Muscle of leg (tissue), 3 donors: ENCODE measurements at regions not wholly inside any gene's neighbourhood (a gene's known extent, or its start where the extent isn't known, plus 50 kb on each side); places are given as distances from the start of the nearest gene placed in this dataset.

Source experiments
- DNase-seq: peaks from one replicate; pipeline ENCODE4 v3.0.0; 2013
- H3K27ac ChIP-seq: one replicate; pipeline ENCODE4 v1.5.1; 2013; ENCODE audit warnings: mild to moderate bottlenecking, low read length, control low read depth
- H3K27me3 ChIP-seq: one replicate; pipeline ENCODE4 v1.6.1; 2013; ENCODE audit warnings: low read length; ENCODE audit not compliant: control insufficient read depth, insufficient read depth
- H3K36me3 ChIP-seq: one replicate; pipeline ENCODE4 v1.6.1; 2013; ENCODE audit warnings: low read length; ENCODE audit not compliant: control insufficient read depth, insufficient read depth
- H3K4me1 ChIP-seq: one replicate; pipeline ENCODE4 v1.6.1; 2013; ENCODE audit warnings: low read length; ENCODE audit not compliant: control insufficient read depth, insufficient read depth
- H3K4me3 ChIP-seq: one replicate; pipeline ENCODE4 v1.5.1; 2013; ENCODE audit warnings: low read length, control low read depth
- H3K9me3 ChIP-seq: replicated peaks from 2 replicates; pipeline ENCODE4 v1.6.1; 2013; ENCODE audit warnings: low read depth, low read length; ENCODE audit not compliant: control insufficient read depth
- WGBS: methylation state at CpG from one replicate; pipeline ENCODE4 v1.1.5; 2013; ENCODE audit warnings: missing lambda C conversion rate; ENCODE audit not compliant: insufficient coverage; 5-methylcytosine and 5-hydroxymethylcytosine counted together

GRCh38 chr15:95365511-95366107 is 964.9 kb upstream of the NR2F2 start:
- peaks cover 2% of the 10 kb centered on the region for H3K4me1 ChIP-seq
- peak; percentile 60 for DNase-seq
- no peaks in the 10 kb centered on the region for H3K27me3 ChIP-seq
- no peak overlapping the region for H3K4me3 ChIP-seq
- H3K9me3 ChIP-seq = peaks cover 4% of the 10 kb centered on the region
- 58% methylated on average over 4 of the region's 12 CpGs for WGBS
- peak overlapping the region; percentile 67 for H3K27ac ChIP-seq
- H3K36me3 ChIP-seq = no peaks in the 10 kb centered on the region

- Histone ChIP-seq H3K4me1 (peaks cover 2% of the 10 kb centered on the region), H3K27me3 (no peaks in the 10 kb centered on the region), H3K36me3 (no peaks in the 10 kb centered on the region), H3K9me3 (no peaks in the 10 kb centered on the region), H3K4me3 (no peak overlapping the region), H3K27ac (no peak overlapping the region)
- peak; percentile 33 for DNase-seq
- WGBS = no CpG with 5 or more reads among the region's 5 CpGs
Observed at GRCh38 chr15:95368191-95368590, 962.3 kb upstream of the NR2F2 start.

- H3K27me3 ChIP-seq = no peaks in the 10 kb centered on the region
- H3K36me3 ChIP-seq = no peaks in the 10 kb centered on the region
- no peak overlapping the region for H3K27ac ChIP-seq
- H3K4me3 ChIP-seq = no peak overlapping the region
- DNase-seq = no peak
- peaks cover 2% of the 10 kb centered on the region for H3K4me1 ChIP-seq
- no CpG with 5 or more reads among the region's 7 CpGs for WGBS
- H3K9me3 ChIP-seq = no peaks in the 10 kb centered on the region
Observed at GRCh38 chr15:95368755-95369601, 961.5 kb upstream of the NR2F2 start.

GRCh38 chr15:95370291-95370690 is 960.2 kb upstream of the NR2F2 start:
- no peak overlapping the region for H3K27ac ChIP-seq
- no CpG with 5 or more reads among the region's 2 CpGs for WGBS

GRCh38 chr15:95371664-95372063 is 958.8 kb upstream of the NR2F2 start:
- peaks cover 2% of the 10 kb centered on the region for H3K4me1 ChIP-seq
- no peaks in the 10 kb centered on the region for H3K9me3 ChIP-seq
- no peaks in the 10 kb centered on the region for H3K36me3 ChIP-seq
- DNase-seq = no peak
- H3K27me3 ChIP-seq = no peaks in the 10 kb centered on the region
- no peak overlapping the region for H3K27ac ChIP-seq
- 60% methylated on average over 1 of the region's 2 CpGs for WGBS
- no peak overlapping the region for H3K4me3 ChIP-seq

More at GRCh38 chr15:95370291-95370690, 960.2 kb upstream of the NR2F2 start:
- Histone ChIP-seq H3K4me1 (peaks cover 2% of the 10 kb centered on the region), H3K27me3 (no peaks in the 10 kb centered on the region), H3K36me3 (no peaks in the 10 kb centered on the region), H3K9me3 (no peaks in the 10 kb centered on the region), H3K4me3 (no peak overlapping the region)
- DNase-seq = no peak

GRCh38 chr15:95375281-95375680 is 955.2 kb upstream of the NR2F2 start:
- Histone ChIP-seq H3K27ac (no peak overlapping the region), H3K4me3 (no peak overlapping the region), H3K36me3 (no peaks in the 10 kb centered on the region), H3K9me3 (no peaks in the 10 kb centered on the region), H3K4me1 (no peaks in the 10 kb centered on the region), H3K27me3 (no peaks in the 10 kb centered on the region)
- WGBS = no CpG with 5 or more reads among the region's 3 CpGs
- DNase-seq = peak; percentile 21

- WGBS = 80% methylated on average over 2 of the region's 5 CpGs
- H3K4me1 ChIP-seq = no peaks in the 10 kb centered on the region
- no peak overlapping the region for H3K27ac ChIP-seq
- H3K36me3 ChIP-seq = no peaks in the 10 kb centered on the region
- no peaks in the 10 kb centered on the region for H3K27me3 ChIP-seq
- H3K4me3 ChIP-seq = no peak overlapping the region
- DNase-seq = no peak
- H3K9me3 ChIP-seq = no peaks in the 10 kb centered on the region
Observed at GRCh38 chr15:95377258-95377852, 953.1 kb upstream of the NR2F2 start.

GRCh38 chr15:95394186-95395067 is 936.1 kb upstream of the NR2F2 start:
- Histone ChIP-seq H3K27ac (peak overlapping the region; percentile 74), H3K9me3 (no peaks in the 10 kb centered on the region), H3K4me3 (no peak overlapping the region), H3K4me1 (no peaks in the 10 kb centered on the region), H3K27me3 (no peaks in the 10 kb centered on the region), H3K36me3 (no peaks in the 10 kb centered on the region)
- peak; percentile 77 for DNase-seq
- no CpG with 5 or more reads among the region's 8 CpGs for WGBS

GRCh38 chr15:95400428-95400827 is 930.1 kb upstream of the NR2F2 start:
- H3K27me3 ChIP-seq = no peaks in the 10 kb centered on the region
- H3K36me3 ChIP-seq = no peaks in the 10 kb centered on the region
- no CpG with 5 or more reads among the region's 1 CpG for WGBS
- no peaks in the 10 kb centered on the region for H3K9me3 ChIP-seq
- no peak overlapping the region for H3K4me3 ChIP-seq
- H3K4me1 ChIP-seq = peaks cover 5% of the 10 kb centered on the region
- no peak for DNase-seq
- H3K27ac ChIP-seq = no peak overlapping the region
